ENCODE measurements at regions not wholly inside any gene's neighbourhood (a gene's known extent, or its start where the extent isn't known, plus 50 kb on each side); places are given as distances from the start of the nearest gene placed in this dataset.
A peak's percentile ranks its signal among the peaks of the same experiment; 100 is the strongest.

DNA sequence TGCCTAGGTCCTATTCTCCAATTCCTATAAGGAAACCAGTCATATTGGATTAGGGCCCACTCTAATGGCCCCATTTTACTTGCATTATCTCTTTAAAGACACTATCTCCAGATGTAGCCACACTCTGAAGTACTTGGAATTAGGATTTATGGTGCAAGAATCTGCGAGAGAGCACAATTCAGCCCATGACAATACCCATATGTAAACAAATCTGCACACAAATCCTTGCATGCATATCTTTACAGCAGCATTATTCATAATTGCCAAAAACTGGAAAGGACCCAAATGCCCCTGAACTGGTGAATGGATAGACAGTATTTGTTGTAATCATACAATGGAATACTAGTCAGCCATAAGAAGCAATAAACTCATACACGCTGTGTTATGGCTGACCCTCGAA, 229.8 kb upstream of the ADAMTS5 start:
- DNase-seq (ENCODE audit: low read depth) (no peak), FAIRE-seq (no peak)
- no peak for TF ChIP-seq CTCF (IDR thresholded peaks at IDR 0.05; ENCODE audit: insufficient read depth, low read length, severe bottlenecking)
- no peaks in the 10 kb centered on the region for H3K36me3 ChIP-seq (ENCODE audit: control insufficient read depth, insufficient read depth, low read length)
- H3K4me3 ChIP-seq (ENCODE audit: low read depth, low read length): no peak overlapping the region
- no peaks in the 10 kb centered on the region for H3K27me3 ChIP-seq (ENCODE audit: control insufficient read depth, insufficient read depth, low read length)

DNA sequence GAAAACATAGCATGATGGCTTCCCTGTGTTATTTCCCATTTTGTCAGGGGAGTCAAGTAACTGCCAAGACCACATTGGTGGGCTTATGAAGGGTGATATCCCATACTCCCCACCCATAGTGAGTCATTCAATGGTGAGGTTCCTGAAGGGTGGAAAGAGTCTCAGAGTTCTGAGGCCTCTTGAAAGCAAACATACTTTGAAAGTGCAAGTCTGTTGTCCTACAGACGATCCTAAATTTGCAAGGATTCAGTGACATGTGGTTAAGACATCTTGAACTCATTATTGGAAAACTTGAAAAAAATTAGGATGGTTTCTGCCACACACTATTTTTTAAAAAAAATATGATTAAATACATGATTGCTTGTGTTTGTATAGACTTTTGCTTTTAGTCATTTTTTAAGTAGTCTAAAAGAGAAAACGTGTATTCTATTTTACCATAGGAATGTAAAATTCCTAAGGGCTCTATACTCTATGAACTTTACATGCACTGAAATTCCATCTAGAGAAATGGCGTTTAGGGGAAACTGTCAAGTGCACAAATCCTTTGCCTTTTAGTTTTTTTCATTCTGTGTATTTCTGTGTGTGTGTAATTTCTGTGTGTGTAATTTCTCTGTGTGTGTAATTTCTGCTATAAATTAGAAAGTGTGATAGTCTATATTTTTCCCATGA, 225.5 kb upstream of the ADAMTS5 start:
- FAIRE-seq: peak; percentile 62
- no peak for DNase-seq (ENCODE audit: low read depth)
- TF ChIP-seq CTCF (IDR thresholded peaks at IDR 0.05; ENCODE audit: insufficient read depth, low read length, severe bottlenecking): no peak
- Histone ChIP-seq H3K27me3 (ENCODE audit: control insufficient read depth, insufficient read depth, low read length) (no peaks in the 10 kb centered on the region), H3K36me3 (ENCODE audit: control insufficient read depth, insufficient read depth, low read length) (no peaks in the 10 kb centered on the region), H3K4me3 (ENCODE audit: low read depth, low read length) (no peak overlapping the region)

- FAIRE-seq (no peak), DNase-seq (ENCODE audit: low read depth) (no peak)
- H3K36me3 ChIP-seq (ENCODE audit: control insufficient read depth, insufficient read depth, low read length): no peaks in the 10 kb centered on the region
- no peak for TF ChIP-seq CTCF (IDR thresholded peaks at IDR 0.05; ENCODE audit: insufficient read depth, low read length, severe bottlenecking)
- H3K4me3 ChIP-seq (ENCODE audit: low read depth, low read length): no peak overlapping the region
- H3K27me3 ChIP-seq (ENCODE audit: control insufficient read depth, insufficient read depth, low read length): no peaks in the 10 kb centered on the region
These were observed 223.7 kb upstream of the ADAMTS5 start for GRCh38 chr21:27190601-27191000.

DNA sequence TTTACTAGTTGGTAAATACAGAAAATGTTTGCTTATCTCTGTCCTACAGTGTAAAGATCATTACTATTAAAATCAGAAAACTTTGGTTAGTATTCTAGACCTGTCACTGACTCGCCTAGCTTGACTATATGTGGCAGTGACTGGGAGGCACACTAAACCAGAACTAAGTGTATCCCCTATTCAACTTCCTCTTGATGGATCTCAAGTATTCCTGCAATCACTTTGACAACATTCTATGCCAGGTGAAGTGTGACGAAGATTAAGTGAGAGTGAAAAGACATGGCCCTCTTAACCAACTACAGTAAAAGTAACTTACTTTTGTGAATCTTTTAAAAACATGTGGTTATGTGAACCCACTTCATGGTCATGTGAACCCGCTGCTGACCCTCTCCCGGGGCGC, 223.0 kb upstream of the ADAMTS5 start:
- DNase-seq (ENCODE audit: low read depth): no peak
- no peak for FAIRE-seq
- Histone ChIP-seq H3K4me3 (ENCODE audit: low read depth, low read length) (no peak overlapping the region), H3K36me3 (ENCODE audit: control insufficient read depth, insufficient read depth, low read length) (no peaks in the 10 kb centered on the region), H3K27me3 (ENCODE audit: control insufficient read depth, insufficient read depth, low read length) (no peaks in the 10 kb centered on the region)
- TF ChIP-seq CTCF (IDR thresholded peaks at IDR 0.05; ENCODE audit: insufficient read depth, low read length, severe bottlenecking): no peak

DNA sequence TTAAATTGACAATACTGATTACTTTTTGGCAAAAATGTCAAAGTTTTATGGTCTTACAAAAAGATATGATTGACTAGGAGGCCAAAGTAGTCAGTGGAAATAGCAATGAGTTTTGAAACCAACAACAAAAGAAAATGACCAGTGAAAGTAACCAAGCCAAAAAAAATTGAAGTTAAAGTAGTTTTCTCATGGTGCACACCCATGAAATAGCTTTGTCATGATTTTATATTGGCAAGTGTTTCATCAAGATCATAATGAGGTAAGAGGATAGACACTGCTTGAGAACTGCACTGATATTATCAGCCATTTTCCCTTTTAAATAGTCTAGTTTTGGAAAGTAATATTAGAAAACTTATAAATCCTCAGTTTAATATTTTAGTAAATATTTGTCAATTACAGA, 206.2 kb upstream of the ADAMTS5 start:
- DNase-seq (ENCODE audit: low read depth) (no peak), FAIRE-seq (no peak)
- no peak overlapping the region for H3K4me3 ChIP-seq (ENCODE audit: low read depth, low read length)
- no peaks in the 10 kb centered on the region for H3K27me3 ChIP-seq (ENCODE audit: control insufficient read depth, insufficient read depth, low read length)
- no peak for TF ChIP-seq CTCF (IDR thresholded peaks at IDR 0.05; ENCODE audit: insufficient read depth, low read length, severe bottlenecking)
- H3K36me3 ChIP-seq (ENCODE audit: control insufficient read depth, insufficient read depth, low read length): no peaks in the 10 kb centered on the region

DNA sequence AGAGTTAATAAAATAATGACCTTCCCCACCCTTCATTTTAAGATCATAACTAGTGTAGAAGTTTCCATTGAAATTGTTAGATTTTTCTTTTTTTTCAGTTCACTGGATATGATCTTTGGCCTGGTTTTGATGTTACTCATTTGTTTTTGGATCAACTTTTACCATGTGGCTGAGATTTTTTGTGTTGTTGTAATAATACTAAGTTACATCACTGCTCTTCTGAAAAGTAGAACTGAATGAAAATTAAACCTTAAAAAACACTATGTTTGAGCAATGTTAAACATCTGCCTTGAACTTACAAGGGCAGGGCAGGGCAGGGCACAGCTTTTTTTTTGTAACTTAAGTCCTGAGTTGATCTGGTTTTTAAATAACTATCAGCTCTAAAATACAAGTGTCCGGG, 204.8 kb upstream of the ADAMTS5 start:
- TF ChIP-seq CTCF (IDR thresholded peaks at IDR 0.05; ENCODE audit: insufficient read depth, low read length, severe bottlenecking): no peak
- DNase-seq (ENCODE audit: low read depth) (no peak), FAIRE-seq (no peak)
- Histone ChIP-seq H3K27me3 (ENCODE audit: control insufficient read depth, insufficient read depth, low read length) (no peaks in the 10 kb centered on the region), H3K36me3 (ENCODE audit: control insufficient read depth, insufficient read depth, low read length) (no peaks in the 10 kb centered on the region), H3K4me3 (ENCODE audit: low read depth, low read length) (no peak overlapping the region)
